ENCODE measurements at regions not wholly inside any gene's neighbourhood (a gene's known extent, or its start where the extent isn't known, plus 50 kb on each side); places are given as distances from the start of the nearest gene placed in this dataset.

DNA sequence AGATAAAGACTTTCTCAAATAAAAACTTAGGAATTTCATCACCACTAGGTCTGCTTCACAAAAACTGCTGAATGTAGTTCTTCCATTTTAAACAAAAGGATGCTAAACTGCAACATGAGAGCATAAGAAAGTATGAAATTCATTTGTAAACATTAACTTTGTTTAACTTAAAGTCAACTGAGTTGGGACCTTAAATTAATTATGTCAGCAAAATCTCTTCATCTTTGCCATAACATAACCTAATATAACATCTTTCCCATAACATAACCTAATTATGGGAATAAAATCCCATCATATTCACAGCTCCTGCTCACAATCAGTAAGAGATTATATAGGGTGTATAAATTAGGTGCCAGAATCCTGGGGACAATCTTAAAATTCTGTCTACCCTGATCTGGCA is 78.8 kb upstream of the PCSK5 start:
- CTCF ChIA-PET, result no interaction called here
- H3K36me3 ChIP-seq (ENCODE audit: control insufficient read depth in 1 of 2, insufficient read depth in 2 of 2, low read length in 2 of 2), result no peaks in the 10 kb centered on the region
- no peak overlapping the region for H3K9ac ChIP-seq (ENCODE audit: low read length)
- no peaks in the 10 kb centered on the region for H3K79me2 ChIP-seq (ENCODE audit: insufficient read depth, low read length)
- H3K9me2 ChIP-seq (ENCODE audit: insufficient read depth), result no peaks in the 10 kb centered on the region
- BruUV-seq (replicated peaks), result no TSS peak
- H4K20me1 ChIP-seq (ENCODE audit: insufficient read depth), result no peaks in the 10 kb centered on the region; the same call in 1 of the 2 replicates
- no peak overlapping the region for H3K27ac ChIP-seq (ENCODE audit: low read depth, low read length)
- H3K4me2 ChIP-seq (ENCODE audit: low read length), result no peak overlapping the region
- RAD21 ChIA-PET (ENCODE audit: low non-redundant PET in 1 of 2, low total read pairs in 2 of 2, uncharacterized antibody in 2 of 2, unreplicated experiment in 2 of 2), result no interaction called here
- no peak overlapping the region for H3K4me3 ChIP-seq (replicated peaks in 1 of 2; ENCODE audit: low read depth in 1 of 2, low read length in 2 of 2)
- no peaks in the 10 kb centered on the region for H3K4me1 ChIP-seq (ENCODE audit: control insufficient read depth in 1 of 2, insufficient read depth in 2 of 2, low read length in 2 of 2)
- TF ChIP-seq EZH2phosphoT487 (IDR thresholded peaks at IDR 0.05; ENCODE audit: borderline replicate concordance) (no peak), CEBPB (IDR thresholded peaks at IDR 0.05; ENCODE audit: low read depth) (no peak), ZNF274 (IDR thresholded peaks at IDR 0.05; ENCODE audit: low read depth, low read length) (no peak), RAD21 (IDR thresholded peaks at IDR 0.05; ENCODE audit: low read depth) (no peak), EGR1 (IDR thresholded peaks at IDR 0.05; ENCODE audit: low read depth) (no peak)
- TF ChIP-seq, protein P1, sequence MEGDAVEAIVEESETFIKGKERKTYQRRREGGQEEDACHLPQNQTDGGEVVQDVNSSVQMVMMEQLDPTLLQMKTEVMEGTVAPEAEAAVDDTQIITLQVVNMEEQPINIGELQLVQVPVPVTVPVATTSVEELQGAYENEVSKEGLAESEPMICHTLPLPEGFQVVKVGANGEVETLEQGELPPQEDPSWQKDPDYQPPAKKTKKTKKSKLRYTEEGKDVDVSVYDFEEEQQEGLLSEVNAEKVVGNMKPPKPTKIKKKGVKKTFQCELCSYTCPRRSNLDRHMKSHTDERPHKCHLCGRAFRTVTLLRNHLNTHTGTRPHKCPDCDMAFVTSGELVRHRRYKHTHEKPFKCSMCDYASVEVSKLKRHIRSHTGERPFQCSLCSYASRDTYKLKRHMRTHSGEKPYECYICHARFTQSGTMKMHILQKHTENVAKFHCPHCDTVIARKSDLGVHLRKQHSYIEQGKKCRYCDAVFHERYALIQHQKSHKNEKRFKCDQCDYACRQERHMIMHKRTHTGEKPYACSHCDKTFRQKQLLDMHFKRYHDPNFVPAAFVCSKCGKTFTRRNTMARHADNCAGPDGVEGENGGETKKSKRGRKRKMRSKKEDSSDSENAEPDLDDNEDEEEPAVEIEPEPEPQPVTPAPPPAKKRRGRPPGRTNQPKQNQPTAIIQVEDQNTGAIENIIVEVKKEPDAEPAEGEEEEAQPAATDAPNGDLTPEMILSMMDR (IDR thresholded peaks at IDR 0.05 in 2 of 3, conservative IDR thresholded peaks at IDR 0.05 in 1 of 3; ENCODE audit: borderline replicate concordance in 1 of 3, insufficient read depth in 1 of 3, low read depth in 2 of 3, low read length in 2 of 3), result no peak
- intact Hi-C loops (cut with micrococcal nuclease), result no loop called here
- no peaks in the 10 kb centered on the region; the same call in 1 of the 2 replicates for H3K27me3 ChIP-seq (ENCODE audit: insufficient read depth, low read length)
- no peak for DNase-seq (ENCODE audit: low read depth, low spot score)
- POLR2A ChIA-PET, result no interaction called here
- no peak overlapping the region for H2AFZ ChIP-seq (ENCODE audit: low read depth, low read length, poor library complexity, severe bottlenecking)
- no peaks in the 10 kb centered on the region for H3K9me3 ChIP-seq (ENCODE audit: control insufficient read depth in 1 of 2, insufficient read depth in 1 of 2, low read depth in 1 of 2, low read length in 2 of 2)
- no peak for ATAC-seq

DNA sequence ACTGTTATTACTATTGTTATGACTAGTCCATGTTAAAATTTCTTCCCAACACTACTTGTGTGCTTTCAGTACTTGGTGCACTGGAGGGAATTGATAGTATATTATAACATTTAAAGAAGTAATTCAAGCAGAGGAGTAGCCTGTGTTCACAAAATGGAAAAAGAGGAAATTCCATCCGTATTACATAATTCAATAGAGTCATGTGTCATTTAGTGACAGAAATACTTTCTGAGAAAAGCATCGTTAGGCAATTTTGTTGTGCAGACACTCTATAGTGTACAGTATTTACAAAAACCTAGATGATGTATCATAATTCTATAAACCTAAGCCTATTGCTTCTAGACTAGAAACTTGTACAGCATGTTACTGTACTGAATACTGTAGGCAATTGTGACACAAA is 78.3 kb upstream of the PCSK5 start:
- TF ChIP-seq SP1 (IDR thresholded peaks at IDR 0.05; ENCODE audit: low read depth), result no peak
- no peak for TF ChIP-seq FOSL1 (IDR thresholded peaks at IDR 0.05; ENCODE audit: low read depth)
- TF ChIP-seq ZFX (IDR thresholded peaks at IDR 0.05), result no peak
- TF ChIP-seq, protein P2, sequence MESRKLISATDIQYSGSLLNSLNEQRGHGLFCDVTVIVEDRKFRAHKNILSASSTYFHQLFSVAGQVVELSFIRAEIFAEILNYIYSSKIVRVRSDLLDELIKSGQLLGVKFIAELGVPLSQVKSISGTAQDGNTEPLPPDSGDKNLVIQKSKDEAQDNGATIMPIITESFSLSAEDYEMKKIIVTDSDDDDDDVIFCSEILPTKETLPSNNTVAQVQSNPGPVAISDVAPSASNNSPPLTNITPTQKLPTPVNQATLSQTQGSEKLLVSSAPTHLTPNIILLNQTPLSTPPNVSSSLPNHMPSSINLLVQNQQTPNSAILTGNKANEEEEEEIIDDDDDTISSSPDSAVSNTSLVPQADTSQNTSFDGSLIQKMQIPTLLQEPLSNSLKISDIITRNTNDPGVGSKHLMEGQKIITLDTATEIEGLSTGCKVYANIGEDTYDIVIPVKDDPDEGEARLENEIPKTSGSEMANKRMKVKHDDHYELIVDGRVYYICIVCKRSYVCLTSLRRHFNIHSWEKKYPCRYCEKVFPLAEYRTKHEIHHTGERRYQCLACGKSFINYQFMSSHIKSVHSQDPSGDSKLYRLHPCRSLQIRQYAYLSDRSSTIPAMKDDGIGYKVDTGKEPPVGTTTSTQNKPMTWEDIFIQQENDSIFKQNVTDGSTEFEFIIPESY (IDR thresholded peaks at IDR 0.05; ENCODE audit: extremely low read depth, insufficient replicate concordance, low read length), result no peak
- no peak for TF ChIP-seq ZNF274 (IDR thresholded peaks at IDR 0.05; ENCODE audit: low read depth, low read length)
- TF ChIP-seq EZH2phosphoT487 (IDR thresholded peaks at IDR 0.05; ENCODE audit: borderline replicate concordance), result no peak
- no peak for TF ChIP-seq SIN3A (IDR thresholded peaks at IDR 0.05; ENCODE audit: low read depth)
- Histone ChIP-seq H3K79me2 (ENCODE audit: insufficient read depth, low read length) (no peaks in the 10 kb centered on the region), H3K9ac (ENCODE audit: low read length) (no peak overlapping the region), H3K9me2 (ENCODE audit: insufficient read depth) (no peaks in the 10 kb centered on the region), H4K20me1 (ENCODE audit: insufficient read depth) (no peaks in the 10 kb centered on the region; the same call in 1 of the 2 replicates), H3K4me3 (replicated peaks in 1 of 2; ENCODE audit: low read depth in 1 of 2, low read length in 2 of 2) (no peak overlapping the region), H3K27me3 (ENCODE audit: insufficient read depth, low read length) (no peaks in the 10 kb centered on the region; the same call in 1 of the 2 replicates), H3K27ac (ENCODE audit: low read depth, low read length) (no peak overlapping the region), H2AFZ (ENCODE audit: low read depth, low read length, poor library complexity, severe bottlenecking) (no peak overlapping the region), H3K9me3 (ENCODE audit: control insufficient read depth in 1 of 2, insufficient read depth in 1 of 2, low read depth in 1 of 2, low read length in 2 of 2) (no peaks in the 10 kb centered on the region), H3K4me1 (ENCODE audit: control insufficient read depth in 1 of 2, insufficient read depth in 2 of 2, low read length in 2 of 2) (no peaks in the 10 kb centered on the region), H3K4me2 (ENCODE audit: low read length) (no peak overlapping the region), H3K36me3 (ENCODE audit: control insufficient read depth in 1 of 2, insufficient read depth in 2 of 2, low read length in 2 of 2) (no peaks in the 10 kb centered on the region)
- POLR2A ChIA-PET, result no interaction called here
- BruUV-seq (replicated peaks), result no TSS peak
- DNase-seq (ENCODE audit: low read depth, low spot score), result no peak
- CTCF ChIA-PET, result no interaction called here
- intact Hi-C loops (cut with micrococcal nuclease), result no loop called here
- RAD21 ChIA-PET (ENCODE audit: low non-redundant PET in 1 of 2, low total read pairs in 2 of 2, uncharacterized antibody in 2 of 2, unreplicated experiment in 2 of 2), result no interaction called here
- ATAC-seq, result no peak
